ENCODE measurements at regions not wholly inside any gene's neighbourhood (a gene's known extent, or its start where the extent isn't known, plus 50 kb on each side); places are given as distances from the start of the nearest gene placed in this dataset.
"Not testable (repeated sequence)": the region's sequence is repeated elsewhere in the genome, so short reads cannot be mapped to it uniquely, and the experiment has no call there.

- no peak for ATAC-seq (ENCODE audit: poor library complexity)
- intact Hi-C loops (cut with DNase I) = no loop called here
These were observed 1190.9 kb downstream of the TYW1 start for GRCh38 chr7:68187532-68187931.

GRCh38 chr7:68192941-68193340 lies 1196.3 kb downstream of the TYW1 start:
- ATAC-seq (ENCODE audit: poor library complexity) (peak; percentile 68), DNase-seq (no peak)
- intact Hi-C loops (cut with DNase I) = no loop called here

More at GRCh38 chr7:68187532-68187931, 1190.9 kb downstream of the TYW1 start:
- no peak for DNase-seq

- intact Hi-C loops (cut with DNase I); DNase-seq; ATAC-seq (ENCODE audit: poor library complexity): not testable (repeated sequence)
These were observed 1199.0 kb downstream of the TYW1 start for GRCh38 chr7:68195642-68196041.

GRCh38 chr7:68200051-68200670 lies 1203.5 kb downstream of the TYW1 start:
- DNase-seq = no peak
- intact Hi-C loops (cut with DNase I) = no loop called here
- no peak for ATAC-seq (ENCODE audit: poor library complexity)

- intact Hi-C loops (cut with DNase I) = no loop called here
- ATAC-seq (ENCODE audit: poor library complexity) (no peak), DNase-seq (no peak)
These were observed 1206.6 kb downstream of the TYW1 start for GRCh38 chr7:68203251-68203650.

- ATAC-seq (ENCODE audit: poor library complexity) (no peak), DNase-seq (no peak)
- intact Hi-C loops (cut with DNase I) = no loop called here
These were observed 1209.2 kb downstream of the TYW1 start for GRCh38 chr7:68205826-68206225.

- no peak for ATAC-seq (ENCODE audit: poor library complexity)
- intact Hi-C loops (cut with DNase I) = no loop called here
These were observed 1210.4 kb downstream of the TYW1 start for GRCh38 chr7:68206946-68207485.

GRCh38 chr7:68207676-68208075 lies 1211.0 kb downstream of the TYW1 start:
- intact Hi-C loops (cut with DNase I) = no loop called here
- no peak for DNase-seq
- no peak for ATAC-seq (ENCODE audit: poor library complexity)

More at GRCh38 chr7:68206946-68207485, 1210.4 kb downstream of the TYW1 start:
- no peak for DNase-seq

- ATAC-seq (ENCODE audit: poor library complexity) (no peak), DNase-seq (no peak)
- intact Hi-C loops (cut with DNase I) = no loop called here
These were observed 1212.9 kb downstream of the TYW1 start for GRCh38 chr7:68209486-68209885.

- DNase-seq (no peak), ATAC-seq (ENCODE audit: poor library complexity) (no peak)
- intact Hi-C loops (cut with DNase I) = no loop called here
These were observed 1217.2 kb downstream of the TYW1 start for GRCh38 chr7:68213838-68214237.

- DNase-seq (no peak), ATAC-seq (ENCODE audit: poor library complexity) (no peak)
- intact Hi-C loops (cut with DNase I) = no loop called here
These were observed 1219.4 kb downstream of the TYW1 start for GRCh38 chr7:68216051-68216450.

- intact Hi-C loops (cut with DNase I) = no loop called here
- ATAC-seq (ENCODE audit: poor library complexity) (no peak), DNase-seq (no peak)
These were observed 1220.8 kb downstream of the TYW1 start for GRCh38 chr7:68217426-68217825.

GRCh38 chr7:68218461-68218860 lies 1221.8 kb downstream of the TYW1 start:
- intact Hi-C loops (cut with DNase I) = no loop called here
- ATAC-seq (ENCODE audit: poor library complexity) (no peak), DNase-seq (no peak)

GRCh38 chr7:68222311-68222710 lies 1225.7 kb downstream of the TYW1 start:
- intact Hi-C loops (cut with DNase I) = no loop called here
- ATAC-seq (ENCODE audit: poor library complexity) (no peak), DNase-seq (no peak)

GRCh38 chr7:68224041-68224741 lies 1227.6 kb downstream of the TYW1 start:
- intact Hi-C loops (cut with DNase I) = no loop called here
- DNase-seq (no peak), ATAC-seq (ENCODE audit: poor library complexity) (no peak)

- DNase-seq; intact Hi-C loops (cut with DNase I); ATAC-seq (ENCODE audit: poor library complexity): not testable (repeated sequence)
These were observed 1234.4 kb downstream of the TYW1 start for GRCh38 chr7:68231011-68231410.

- DNase-seq (no peak), ATAC-seq (ENCODE audit: poor library complexity) (no peak)
- intact Hi-C loops (cut with DNase I) = no loop called here
These were observed 1239.3 kb downstream of the TYW1 start for GRCh38 chr7:68235937-68236336.

GRCh38 chr7:68238204-68238805 lies 1241.7 kb downstream of the TYW1 start:
- intact Hi-C loops (cut with DNase I) = no loop called here
- DNase-seq = no peak
- no peak for ATAC-seq (ENCODE audit: poor library complexity)

GRCh38 chr7:68243128-68243527 lies 1246.5 kb downstream of the TYW1 start:
- intact Hi-C loops (cut with DNase I) = no loop called here
- ATAC-seq (ENCODE audit: poor library complexity) (no peak), DNase-seq (no peak)

- ATAC-seq (ENCODE audit: poor library complexity) (no peak), DNase-seq (no peak)
- intact Hi-C loops (cut with DNase I) = no loop called here
These were observed 1247.8 kb downstream of the TYW1 start for GRCh38 chr7:68244389-68244788.

All from Right ventricle myocardium superior (tissue), 1 donor.